ENCODE measurements at regions not wholly inside any gene's neighbourhood (a gene's known extent, or its start where the extent isn't known, plus 50 kb on each side); places are given as distances from the start of the nearest gene placed in this dataset.

DNA sequence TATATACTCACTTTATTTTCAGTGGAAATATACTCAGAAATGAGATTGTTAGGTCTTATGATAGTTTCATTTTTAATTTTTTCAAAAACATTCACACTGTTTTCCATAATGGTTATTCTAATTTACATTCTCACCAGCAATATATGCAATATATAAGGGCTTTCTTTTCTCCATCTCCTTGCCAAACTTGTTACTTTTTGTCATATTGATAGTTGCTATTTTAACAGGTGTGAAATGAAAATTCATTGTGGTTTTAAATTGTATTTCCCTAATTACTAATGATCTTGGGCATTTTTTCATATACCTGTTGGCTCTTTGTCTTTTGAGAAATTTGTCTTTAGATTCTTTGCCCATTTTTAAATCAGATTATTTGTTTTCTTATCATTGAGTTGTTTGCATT is 325.2 kb downstream of the DIPK2A start:
- no peak for DNase-seq (ENCODE audit: low spot score)

DNA sequence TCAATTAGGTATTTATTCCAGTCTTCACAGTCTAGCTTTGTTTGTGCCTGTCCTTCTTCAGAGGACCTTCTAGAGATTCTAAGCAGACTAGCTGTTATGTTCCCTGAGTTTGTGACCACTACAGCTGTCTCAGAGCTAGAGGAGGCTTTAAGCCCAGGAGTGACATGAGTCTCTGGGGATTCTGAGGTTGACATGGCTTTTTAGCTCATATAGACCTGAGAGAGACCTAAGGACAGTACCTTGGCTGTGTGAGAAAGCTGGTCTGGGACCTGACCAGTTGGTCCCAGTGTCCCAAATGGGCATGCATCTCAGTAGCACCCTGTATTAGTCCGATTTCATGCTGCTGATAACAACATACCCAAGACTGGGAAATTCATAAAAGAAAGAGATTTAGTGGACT is 330.2 kb downstream of the DIPK2A start:
- no peak for DNase-seq (ENCODE audit: low spot score)

DNA sequence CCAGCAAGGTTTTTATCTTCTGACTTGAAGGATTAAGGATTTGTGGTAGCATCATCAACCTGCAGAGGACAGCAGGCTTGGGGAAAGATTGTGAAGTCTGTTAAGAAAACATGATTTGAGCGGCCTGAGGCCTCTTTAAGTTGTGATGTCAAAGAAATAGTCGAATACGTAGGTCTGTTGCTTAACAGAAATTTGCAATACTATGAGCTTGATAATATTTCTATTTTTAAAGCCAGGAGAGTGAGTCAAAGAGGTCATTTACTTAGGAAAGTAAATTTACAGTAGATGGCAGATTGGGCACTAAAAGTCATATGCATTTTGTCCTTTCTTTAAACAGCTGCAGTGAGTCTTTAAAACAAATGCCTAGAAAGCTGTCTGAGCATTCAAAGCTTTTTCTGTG is 336.3 kb downstream of the DIPK2A start:
- DNase-seq (ENCODE audit: low spot score), result no peak

DNA sequence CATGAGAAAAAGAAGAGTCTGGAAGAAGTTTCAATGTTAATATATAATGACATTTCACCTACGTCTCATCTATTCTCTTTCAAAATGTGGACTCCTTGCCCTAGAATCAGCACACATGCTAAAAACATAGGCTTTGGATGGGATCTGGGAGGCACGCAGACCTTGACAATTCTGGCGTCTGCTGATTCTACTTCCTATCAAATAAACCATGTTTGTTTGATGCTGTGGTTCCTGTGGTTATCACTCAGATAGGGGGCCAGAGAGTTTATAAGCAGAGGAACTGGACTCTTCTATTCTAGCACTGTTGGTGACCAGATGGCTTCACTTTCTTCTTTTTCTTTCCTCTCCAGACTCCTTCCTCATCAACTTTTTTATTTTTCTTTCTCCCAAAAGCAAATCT is 336.8 kb downstream of the DIPK2A start:
- no peak for DNase-seq (ENCODE audit: low spot score)

DNA sequence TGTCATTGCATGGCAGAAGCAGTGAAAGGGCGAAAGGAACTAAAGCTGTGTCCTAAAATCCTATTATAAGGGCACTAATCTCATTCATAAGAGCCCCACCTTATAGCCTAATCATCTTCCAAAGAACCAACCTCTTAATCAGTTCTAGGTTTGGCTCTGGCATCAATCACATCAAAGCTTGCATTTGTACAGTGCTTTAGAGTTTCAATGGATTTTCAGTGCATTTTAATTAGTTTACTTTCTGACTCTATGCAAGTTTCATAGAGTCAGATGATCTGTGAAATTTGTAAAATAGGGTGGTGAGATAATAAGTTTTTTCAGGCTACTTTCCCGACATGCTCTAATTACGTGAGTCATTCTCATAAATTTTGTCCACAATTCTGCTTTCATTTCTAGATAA is 341.1 kb downstream of the DIPK2A start:
- no peak for DNase-seq (ENCODE audit: low spot score)

DNA sequence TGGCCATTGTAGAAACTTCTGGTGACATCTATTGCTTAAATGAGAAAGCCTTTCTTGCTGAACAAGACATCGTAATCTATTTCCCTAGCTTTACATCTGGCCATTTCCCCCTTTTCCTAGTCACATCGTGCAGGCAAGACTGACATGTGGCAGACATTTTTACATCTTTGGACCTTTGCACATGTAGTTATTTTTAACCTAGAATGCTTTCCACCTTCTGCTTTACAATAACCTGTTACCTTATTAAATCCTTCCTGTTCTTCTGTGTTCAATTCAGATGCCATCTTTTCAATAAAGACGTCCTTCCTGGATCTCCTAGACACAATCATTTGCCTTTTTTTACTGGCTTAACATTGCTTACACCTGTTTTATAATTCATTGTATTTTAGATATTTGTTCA is 343.3 kb downstream of the DIPK2A start:
- no peak for DNase-seq (ENCODE audit: low spot score)

DNA sequence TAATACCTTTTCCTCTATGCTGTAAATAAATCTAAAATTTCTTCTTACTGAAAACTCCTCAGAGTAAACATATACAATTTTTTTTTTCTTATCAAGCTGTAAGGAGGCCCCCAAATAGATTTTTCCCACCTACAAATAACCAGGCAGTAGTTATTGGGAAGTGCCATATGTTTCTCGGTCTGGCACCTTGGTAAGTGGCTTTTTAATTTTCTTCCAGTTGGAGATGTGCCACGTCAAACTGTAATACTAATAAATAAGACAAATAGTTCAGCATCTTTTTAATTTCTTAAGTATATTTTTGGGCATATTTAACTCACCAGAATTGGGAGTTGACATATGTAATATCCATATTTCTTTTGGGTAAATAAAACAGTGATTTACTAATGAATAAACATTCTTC is 346.3 kb downstream of the DIPK2A start:
- no peak for DNase-seq (ENCODE audit: low spot score)

DNA sequence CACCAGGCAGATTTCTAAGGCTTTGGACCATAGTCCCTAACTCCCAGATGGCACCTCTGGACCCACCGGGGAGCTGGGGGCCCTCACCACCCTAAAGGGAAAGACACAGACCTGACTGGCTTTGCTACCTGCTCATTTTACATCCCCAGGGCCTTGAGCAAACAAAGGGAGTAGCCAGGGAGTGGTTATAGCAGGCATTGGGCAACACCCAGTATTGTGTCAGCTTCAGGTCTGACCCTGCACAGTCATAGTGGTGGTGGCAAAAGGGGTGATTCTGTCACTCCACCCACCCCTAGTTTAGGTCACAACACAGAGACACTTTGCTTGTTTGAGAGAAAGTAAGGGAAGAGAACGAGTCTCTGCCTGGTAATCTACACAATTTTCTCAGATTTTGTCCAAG is 352.5 kb downstream of the DIPK2A start:
- DNase-seq (ENCODE audit: low spot score), result no peak

DNA sequence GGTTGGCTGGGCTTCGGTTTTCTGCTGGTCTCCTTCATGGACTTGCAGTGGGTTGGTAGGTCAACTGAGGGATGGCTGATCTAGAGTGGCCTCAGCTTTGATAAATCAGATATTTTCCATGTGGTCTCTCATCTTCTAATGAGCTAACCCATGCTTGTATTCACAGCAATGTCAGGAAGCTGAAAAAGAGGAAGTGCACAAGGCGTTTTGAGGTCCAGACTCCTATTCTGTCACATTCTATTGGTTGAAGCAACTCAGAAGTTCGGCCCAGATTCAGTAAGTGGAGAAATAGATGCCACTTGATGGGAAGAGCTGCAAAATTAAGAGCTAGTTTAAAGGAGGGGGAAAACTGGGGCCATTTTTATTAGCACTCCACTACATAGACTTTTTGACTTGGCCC is 361.2 kb downstream of the DIPK2A start:
- no peak for DNase-seq (ENCODE audit: low spot score)

DNA sequence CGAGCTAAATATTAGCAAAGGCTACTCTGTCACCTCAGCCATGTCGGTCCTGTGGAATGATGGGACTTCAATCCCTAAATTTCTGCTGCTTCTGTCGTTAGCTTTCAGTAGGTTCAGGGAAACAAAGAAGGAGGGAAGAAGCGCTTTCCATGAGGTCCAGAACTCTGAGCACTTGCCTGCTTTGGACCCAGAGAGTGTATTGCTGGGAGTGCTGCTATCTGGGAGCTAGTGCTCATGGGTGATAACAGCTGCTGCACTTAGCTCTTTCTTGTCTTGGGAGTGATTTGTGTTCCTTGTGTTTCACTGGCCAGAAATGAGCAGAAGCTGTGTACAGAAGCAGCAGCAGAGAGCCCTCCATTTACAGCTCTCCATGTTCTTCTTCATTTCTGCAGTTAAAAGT is 369.8 kb downstream of the DIPK2A start:
- DNase-seq (ENCODE audit: low spot score), result no peak

DNA sequence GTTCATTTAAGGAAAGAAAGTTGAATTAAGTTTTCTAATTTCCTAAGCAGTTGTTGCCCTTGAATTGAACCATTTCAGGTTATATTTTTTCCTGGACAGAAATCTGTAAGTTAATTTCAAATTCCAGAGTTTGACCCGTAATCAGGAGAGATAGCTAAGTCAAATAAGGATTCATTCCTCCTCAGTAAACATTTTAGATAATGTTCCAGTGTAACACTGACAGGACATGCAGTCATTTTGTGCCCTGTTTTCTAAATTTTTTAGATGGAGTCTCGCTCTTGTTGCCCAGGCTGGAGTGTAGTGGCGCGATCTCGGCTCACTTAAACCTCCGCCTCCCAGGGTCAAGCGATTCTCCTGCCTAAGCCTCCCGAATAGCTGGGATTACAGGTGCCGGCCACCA is 371.7 kb downstream of the DIPK2A start:
- DNase-seq (ENCODE audit: low spot score), result no peak

DNA sequence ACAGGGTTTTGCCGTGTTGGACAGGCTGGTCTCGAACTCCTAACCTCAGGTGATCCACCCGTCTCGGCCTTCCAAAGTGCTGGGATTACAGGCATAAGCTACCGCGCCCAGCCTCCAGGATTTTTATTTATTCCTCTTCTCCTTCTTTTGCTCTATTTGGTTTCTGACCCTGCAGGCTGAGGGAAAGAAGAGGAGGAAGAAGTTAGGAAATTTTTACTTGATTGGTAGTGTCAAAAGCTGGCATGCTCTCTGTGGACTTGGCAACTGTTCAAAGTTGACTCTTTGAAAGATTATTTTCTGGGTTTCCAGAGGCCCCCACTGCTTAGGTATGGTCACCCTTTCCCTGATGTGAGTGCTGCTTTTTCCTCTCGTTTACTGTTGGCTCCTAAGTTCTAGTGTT is 372.2 kb downstream of the DIPK2A start:
- no peak for DNase-seq (ENCODE audit: low spot score)

DNA sequence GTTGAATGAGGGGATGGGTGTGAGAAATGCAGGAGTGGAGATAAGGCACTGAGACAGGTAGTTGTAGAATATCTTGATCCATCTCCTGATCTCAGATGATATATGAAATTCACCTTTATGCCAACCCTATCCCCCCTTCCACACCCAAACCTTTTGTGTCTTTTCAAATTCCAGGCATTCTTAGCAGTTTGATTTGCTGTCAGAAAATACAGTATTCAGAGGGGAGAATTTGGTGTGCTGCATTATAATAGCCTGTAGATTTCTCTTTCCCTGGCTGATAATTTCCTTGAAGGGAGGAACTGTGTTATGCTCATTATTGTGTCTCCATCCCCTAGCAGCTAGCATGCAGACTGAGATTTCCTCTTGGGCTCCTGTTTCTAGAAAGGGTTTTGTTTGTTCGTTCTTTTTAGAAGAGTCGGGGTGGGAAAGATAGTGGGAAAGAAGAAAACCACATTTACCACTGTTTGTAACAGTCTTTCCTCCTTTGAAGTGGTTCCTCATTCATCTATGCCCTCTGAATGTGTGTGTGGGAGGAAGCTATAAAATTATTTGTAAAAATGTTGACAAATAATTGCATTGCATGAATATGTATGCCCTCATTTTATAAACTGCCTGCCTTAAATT is 373.4 kb downstream of the DIPK2A start:
- DNase-seq (ENCODE audit: low spot score), result no peak

DNA sequence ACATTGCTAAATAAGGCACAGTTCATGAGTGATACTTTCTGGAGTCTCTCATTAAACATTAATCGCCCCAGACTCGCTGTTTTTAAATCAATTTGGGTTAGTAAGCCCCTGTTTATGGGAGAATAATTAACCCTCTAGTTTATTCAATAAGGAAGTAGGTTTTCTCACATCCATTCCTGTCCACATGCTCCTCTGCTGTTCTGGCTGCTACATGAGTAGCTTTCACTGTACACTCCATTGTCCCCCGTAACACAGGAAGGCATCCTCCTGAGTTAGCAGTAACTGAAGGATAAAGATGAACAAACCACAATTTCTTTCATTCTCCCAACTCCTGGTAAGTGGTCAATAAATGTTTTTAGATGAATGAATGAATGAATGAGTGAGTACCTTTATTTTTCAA is 378.5 kb downstream of the DIPK2A start:
- DNase-seq (ENCODE audit: low spot score), result no peak

DNA sequence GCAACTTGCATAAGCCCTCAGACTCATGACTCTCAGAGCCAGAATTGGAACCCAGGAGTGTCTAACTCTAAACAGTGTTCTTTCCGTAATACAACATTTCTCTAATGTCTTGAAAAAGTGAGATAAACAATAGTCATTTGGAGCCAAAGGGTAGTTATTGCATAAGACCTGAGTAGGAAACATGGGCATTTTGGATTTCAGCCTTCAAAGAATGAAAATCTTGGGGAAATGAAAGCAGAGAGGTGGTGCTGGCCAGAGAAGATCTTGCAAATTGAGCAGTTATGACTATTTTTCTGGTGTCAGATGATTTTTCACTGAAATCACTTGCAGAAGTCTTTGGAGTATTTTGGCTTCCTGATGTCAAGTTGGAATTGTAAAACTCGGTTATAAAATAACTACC is 379.4 kb downstream of the DIPK2A start:
- no peak for DNase-seq (ENCODE audit: low spot score)

DNA sequence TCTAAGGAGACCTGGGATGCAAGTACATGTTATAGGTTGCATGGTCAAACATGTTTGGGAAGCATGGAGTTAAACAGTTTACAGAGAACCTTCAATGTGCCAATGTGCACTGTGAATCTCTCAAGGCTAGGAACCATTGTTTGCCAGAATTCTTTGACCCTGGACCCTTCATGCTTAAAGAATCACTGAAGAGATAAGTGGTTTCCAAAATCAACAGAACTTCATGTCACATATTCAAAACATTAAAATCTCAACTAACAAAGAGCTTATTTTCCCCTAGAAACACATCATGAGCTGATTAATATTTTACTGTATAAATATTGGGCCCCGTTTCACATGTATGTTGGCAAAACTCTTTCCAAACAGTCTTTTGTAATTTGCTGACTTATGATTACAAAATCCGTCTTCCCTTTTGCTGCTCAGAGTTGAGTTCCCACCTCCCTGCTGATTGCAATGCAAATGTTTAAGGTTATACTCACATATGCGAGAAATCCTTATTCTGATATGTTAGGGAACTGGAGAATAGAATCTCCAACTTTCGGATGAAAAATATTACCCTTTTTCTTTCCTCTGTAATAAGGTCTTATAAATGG is 380.2 kb downstream of the DIPK2A start:
- no peak for DNase-seq (ENCODE audit: low spot score)

DNA sequence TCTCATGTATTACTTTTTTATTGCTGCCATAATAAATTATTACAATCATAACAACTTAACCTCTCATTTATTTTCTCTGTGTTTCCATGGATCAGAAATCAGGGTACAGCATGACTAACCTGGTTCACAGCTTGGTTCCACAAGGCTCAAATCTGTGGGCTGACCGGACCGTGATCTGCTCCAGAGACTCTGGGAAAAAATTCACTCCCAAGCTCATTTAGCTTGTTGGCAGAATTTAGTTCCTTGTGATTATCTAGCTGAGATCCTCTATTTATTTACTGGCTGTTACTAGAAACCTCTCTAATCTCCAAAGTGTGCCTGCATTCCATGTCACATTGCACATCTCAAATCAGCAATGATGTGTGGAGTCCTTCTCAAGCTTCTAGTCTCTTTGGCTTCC is 386.6 kb downstream of the DIPK2A start:
- DNase-seq (ENCODE audit: low spot score), result no peak

DNA sequence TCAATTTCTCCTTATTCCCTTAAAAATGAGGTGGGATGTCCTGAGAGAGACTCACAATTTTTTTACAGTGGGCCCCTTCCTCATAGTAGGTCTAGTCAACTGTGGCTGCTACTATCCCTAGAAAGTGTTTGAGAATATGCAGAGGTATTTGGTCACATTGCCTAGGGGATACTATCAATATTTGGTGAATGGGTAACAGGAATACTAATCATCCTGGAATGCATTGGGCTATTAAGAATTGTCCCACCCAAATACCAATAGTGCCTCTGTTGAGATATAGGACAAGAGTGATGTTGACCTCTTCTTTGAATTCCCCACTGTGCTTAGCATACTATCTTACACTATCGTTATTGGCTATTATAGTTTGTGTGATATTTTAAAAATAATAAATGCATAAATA is 389.4 kb downstream of the DIPK2A start:
- no peak for DNase-seq (ENCODE audit: low spot score)

DNA sequence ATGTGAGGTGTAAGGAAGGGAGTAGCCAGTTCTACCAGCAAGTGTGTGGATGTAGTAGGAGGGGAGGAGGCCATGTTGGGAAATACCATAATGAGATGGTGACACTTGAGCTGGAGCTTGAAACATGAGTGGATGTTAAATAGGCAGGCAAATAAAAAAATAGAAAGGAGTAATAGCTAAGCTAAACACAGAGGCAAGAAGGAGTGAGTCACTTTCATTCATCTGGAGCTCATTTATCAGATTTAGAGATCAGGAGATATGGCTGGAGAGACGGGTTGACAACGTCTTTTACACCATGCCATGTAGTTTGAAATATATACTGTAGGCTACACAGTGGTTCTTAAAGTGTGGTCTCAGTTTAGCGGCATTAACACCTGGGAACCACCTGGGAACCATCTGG is 390.5 kb downstream of the DIPK2A start:
- no peak for DNase-seq (ENCODE audit: low spot score)

DNA sequence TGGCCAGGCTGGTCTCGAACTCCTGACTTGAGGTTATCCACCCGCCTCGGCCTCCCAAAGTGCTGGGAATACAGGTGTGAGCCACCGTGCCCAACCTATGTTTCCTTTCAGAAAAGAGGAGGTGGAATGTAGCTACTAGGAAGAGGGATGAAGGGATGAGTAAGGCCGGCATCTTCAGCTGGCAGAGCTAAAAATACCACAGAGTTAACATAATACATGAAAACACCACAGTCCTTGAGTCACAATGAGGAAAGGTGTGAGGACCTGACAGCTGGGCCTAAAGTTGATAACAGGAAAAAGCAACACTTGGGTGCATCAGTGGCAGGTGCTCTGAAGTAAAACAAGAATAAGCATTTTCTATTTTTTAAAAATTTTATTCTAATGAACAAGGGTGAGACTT is 392.2 kb downstream of the DIPK2A start:
- DNase-seq (ENCODE audit: low spot score), result no peak

DNA sequence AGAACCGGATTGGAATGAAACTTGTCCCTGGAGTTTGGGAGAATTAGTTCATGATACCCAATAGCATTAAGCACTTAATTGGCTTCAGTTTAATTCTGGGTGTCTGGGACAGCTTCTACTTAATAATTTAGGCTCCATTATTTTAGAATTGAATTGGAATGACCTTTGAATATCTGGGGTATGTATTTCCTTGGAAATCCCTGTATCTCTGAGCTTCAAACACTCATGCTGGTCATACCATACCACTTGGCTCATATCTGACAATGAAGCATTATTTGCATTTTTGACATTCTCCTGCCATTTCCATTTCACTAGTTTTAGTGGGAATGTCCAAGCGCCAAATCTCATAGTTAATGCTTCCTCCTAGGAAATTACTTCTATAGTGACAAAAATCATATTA is 393.1 kb downstream of the DIPK2A start:
- DNase-seq (ENCODE audit: low spot score), result no peak

DNA sequence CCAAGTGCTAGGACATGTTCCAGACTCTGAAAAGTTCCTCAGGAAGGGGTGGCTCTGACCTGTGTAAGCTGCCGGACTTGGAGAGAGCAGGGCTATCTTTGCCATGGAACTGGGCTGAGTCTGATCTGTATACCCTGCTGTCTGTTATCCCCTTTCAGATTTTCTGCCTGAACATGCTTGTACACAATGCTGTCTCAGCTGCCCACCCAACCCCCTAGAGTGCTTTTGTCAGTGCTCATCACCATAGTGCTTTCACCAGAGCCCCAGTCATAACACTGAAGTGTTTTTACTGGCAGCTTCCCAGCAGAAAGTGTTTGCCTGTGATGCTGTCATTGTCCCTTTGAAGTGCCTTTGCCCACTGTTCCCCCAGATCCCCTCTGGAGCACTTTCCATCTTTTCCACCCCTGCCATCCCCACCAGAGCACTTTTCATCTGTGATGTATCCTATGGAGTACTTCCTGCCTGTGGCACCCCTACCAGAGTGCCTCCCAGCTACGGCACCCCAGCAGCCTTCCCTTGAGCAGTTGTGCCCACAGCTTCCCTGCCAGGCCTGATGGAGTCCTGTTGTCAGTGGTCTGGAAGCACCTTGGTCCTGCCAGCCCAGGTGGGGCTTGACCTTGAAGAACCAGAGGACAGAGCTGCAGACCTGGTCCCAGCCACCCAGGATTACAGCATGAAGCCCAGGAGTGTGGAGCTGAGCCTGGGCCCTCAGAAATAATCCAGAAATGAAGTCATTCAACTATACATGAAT is 397.7 kb downstream of the DIPK2A start:
- DNase-seq (ENCODE audit: low spot score), result no peak

DNA sequence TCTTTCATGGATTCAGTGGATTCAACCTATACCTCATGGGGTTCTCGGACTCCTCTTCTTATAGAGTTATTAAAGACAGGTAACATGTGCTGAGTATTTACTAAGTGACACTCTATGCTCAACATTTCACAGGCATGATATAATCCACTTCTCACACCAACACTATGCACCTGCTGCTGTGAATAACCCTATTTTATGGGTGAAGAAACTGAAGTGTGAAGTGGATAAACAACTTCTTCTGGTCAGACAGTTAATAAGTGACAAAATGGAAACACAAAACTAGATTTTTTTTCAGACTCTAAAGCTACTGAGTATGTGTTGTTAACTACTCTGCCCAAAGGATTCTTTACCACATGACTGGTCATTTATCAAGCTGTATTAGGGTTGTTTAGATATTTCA is 403.5 kb downstream of the DIPK2A start:
- no peak for DNase-seq (ENCODE audit: low spot score)

DNA sequence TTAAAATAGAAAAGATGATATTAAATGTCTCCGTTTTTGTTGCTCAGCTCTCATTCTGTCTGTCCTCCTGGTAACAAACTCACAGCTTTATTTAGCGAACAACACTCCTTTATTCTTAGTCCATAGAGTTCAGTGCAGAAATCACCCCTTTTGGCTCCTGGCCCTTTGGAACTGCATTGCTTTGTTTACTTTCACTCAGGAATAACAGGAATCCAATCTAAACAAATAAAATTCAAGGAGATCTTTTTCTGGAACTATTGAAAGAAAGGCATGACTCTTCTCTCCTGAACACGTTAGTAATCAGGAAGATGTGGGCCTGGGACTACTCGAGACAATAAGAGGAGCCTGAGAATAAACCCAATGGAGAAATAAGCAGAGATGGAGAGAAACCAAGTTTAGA is 409.2 kb downstream of the DIPK2A start:
- no peak for DNase-seq (ENCODE audit: low spot score)
